ENCODE measurements at regions not wholly inside any gene's neighbourhood (a gene's known extent, or its start where the extent isn't known, plus 50 kb on each side); places are given as distances from the start of the nearest gene placed in this dataset.
"Not testable (repeated sequence)": the region's sequence is repeated elsewhere in the genome, so short reads cannot be mapped to it uniquely, and the experiment has no call there.

DNA sequence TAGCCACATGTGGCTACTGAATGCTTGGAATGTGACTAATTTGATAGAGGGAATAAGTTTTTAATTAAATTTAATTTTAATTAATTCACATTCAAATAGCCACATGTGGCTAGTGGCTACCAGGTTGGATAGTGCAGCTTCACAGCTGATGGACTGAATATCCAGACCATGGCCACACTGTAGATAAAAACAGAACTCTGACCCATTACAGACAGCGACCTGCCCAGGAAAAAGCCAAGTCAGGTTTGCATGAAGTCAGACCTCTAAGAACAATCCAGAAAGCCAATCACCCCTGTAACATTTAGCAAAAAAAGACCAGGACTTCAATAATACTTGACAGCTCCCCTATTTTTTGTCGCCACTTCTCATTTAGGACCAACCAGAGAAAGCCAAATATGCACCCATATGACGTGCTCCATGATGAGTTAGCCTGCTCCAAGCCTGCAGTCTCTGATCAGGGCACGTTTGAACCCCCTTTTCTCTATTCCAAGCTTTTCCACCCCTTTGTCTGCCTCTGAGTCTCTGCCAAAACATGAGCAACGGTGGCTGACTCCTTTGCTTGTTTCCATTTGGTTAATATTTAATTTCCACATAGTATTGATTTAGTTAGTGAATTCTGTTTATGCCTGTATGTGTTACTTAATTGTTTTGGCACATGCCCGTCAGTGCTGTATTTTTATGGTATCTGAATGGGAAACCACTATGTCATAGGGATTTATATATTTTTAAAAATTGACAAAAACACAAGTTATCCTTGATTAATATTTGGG lies 636.3 kb downstream of the UTRN start:
- TF ChIP-seq, protein P1, sequence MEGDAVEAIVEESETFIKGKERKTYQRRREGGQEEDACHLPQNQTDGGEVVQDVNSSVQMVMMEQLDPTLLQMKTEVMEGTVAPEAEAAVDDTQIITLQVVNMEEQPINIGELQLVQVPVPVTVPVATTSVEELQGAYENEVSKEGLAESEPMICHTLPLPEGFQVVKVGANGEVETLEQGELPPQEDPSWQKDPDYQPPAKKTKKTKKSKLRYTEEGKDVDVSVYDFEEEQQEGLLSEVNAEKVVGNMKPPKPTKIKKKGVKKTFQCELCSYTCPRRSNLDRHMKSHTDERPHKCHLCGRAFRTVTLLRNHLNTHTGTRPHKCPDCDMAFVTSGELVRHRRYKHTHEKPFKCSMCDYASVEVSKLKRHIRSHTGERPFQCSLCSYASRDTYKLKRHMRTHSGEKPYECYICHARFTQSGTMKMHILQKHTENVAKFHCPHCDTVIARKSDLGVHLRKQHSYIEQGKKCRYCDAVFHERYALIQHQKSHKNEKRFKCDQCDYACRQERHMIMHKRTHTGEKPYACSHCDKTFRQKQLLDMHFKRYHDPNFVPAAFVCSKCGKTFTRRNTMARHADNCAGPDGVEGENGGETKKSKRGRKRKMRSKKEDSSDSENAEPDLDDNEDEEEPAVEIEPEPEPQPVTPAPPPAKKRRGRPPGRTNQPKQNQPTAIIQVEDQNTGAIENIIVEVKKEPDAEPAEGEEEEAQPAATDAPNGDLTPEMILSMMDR (IDR thresholded peaks at IDR 0.05), result no peak
- H3K4me1 Mint-ChIP-seq (ENCODE audit: unreplicated experiment), result no peaks in the 10 kb centered on the region
- H3K36me3 Mint-ChIP-seq (ENCODE audit: unreplicated experiment), result no peaks in the 10 kb centered on the region
- peaks cover under 1% of the 10 kb centered on the region for H3K9me3 Mint-ChIP-seq (ENCODE audit: unreplicated experiment)
- H3K27me3 Mint-ChIP-seq (ENCODE audit: unreplicated experiment), result no peaks in the 10 kb centered on the region
- no peak overlapping the region for H3K27ac Mint-ChIP-seq (ENCODE audit: unreplicated experiment)
- H3K4me3 Mint-ChIP-seq (ENCODE audit: unreplicated experiment), result no peak overlapping the region
- no peak for DNase-seq (ENCODE audit: extremely low spot score, unreplicated experiment)

DNA sequence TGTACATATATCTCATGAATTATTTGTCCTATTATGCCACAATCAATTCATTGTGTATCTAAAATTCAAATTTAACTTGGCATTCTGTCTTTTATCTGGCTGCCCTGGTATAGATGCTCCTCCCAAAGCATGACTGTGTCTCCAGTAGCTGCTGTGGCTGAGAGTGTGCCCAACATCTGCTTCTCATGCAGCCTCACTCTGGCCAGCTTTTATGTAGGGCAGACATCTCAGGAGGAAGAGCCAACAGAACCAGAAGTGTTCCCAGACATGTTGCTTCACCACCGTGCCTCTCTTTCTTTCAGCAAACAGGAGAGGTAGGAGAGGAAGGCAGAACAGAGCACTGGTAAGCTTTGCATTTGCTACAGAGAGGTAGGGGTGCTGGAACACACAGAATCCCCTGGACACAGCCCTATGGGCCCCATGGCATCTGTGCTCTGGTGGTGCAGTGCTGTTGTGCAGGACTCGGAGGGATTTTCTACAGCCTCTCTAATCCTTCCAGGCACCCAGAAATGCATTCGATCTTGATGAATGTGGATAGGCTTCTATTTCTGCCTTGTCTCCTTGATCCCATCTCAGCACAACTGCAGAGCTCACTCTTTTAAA lies 637.1 kb downstream of the UTRN start:
- DNase-seq (ENCODE audit: extremely low spot score, unreplicated experiment), result no peak
- Mint-ChIP-seq H3K4me1 (ENCODE audit: unreplicated experiment) (no peaks in the 10 kb centered on the region), H3K27me3 (ENCODE audit: unreplicated experiment) (no peaks in the 10 kb centered on the region), H3K27ac (ENCODE audit: unreplicated experiment) (no peak overlapping the region), H3K9me3 (ENCODE audit: unreplicated experiment) (no peaks in the 10 kb centered on the region), H3K36me3 (ENCODE audit: unreplicated experiment) (no peaks in the 10 kb centered on the region), H3K4me3 (ENCODE audit: unreplicated experiment) (no peak overlapping the region)
- TF ChIP-seq, protein P1 (IDR thresholded peaks at IDR 0.05), result no peak

DNA sequence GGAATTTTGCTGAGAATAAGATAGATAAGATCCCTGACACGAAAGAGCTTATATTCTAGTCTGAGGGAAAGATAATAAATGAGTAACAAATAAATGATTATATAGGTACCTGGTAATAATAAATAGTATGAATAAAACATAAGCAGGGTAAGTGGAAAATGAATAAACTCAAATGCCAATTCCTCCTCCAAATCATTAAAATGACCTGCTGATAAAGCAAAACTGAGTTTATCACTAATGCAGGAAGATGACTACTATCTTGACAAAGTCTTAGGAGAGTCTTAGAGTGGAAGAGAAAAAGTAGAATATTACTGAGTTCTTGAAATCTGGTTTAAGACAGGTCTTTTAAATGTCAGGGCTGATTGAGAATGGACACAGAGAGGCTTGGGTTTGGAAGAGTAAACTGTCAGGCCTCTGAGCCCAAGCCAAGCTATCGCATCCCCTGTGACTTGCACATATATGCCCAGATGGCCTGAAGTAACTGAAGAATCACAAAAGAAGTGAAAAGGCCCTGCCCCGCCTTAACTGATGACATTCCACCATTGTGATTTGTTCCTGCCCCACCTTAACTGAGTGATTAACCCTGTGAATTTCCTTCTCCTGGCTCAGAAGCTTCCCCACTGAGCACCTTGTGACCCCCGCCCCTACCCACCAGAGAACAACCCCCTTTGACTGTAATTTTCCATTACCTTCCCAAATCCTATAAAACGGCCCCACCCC lies 637.8 kb downstream of the UTRN start:
- not testable (repeated sequence) for DNase-seq (ENCODE audit: extremely low spot score, unreplicated experiment); H3K9me3 Mint-ChIP-seq (ENCODE audit: unreplicated experiment); H3K36me3 Mint-ChIP-seq (ENCODE audit: unreplicated experiment); H3K27me3 Mint-ChIP-seq (ENCODE audit: unreplicated experiment); H3K4me1 Mint-ChIP-seq (ENCODE audit: unreplicated experiment); H3K4me3 Mint-ChIP-seq (ENCODE audit: unreplicated experiment); H3K27ac Mint-ChIP-seq (ENCODE audit: unreplicated experiment)

DNA sequence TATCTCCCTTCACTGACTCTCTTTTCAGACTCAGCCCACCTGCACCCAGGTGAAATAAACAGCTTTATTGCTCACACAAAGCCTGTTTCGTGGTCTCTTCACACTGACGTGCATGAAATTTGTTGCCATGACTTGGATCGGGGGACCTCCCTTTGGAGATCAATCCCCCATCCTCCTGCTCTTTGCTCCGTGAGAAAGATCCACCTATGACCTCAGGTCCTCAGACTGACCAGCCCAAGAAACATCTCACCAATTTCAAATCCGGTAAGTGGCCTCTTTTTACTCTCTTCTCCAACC lies 638.3 kb downstream of the UTRN start:
- H3K27me3 Mint-ChIP-seq (ENCODE audit: unreplicated experiment); H3K36me3 Mint-ChIP-seq (ENCODE audit: unreplicated experiment); H3K27ac Mint-ChIP-seq (ENCODE audit: unreplicated experiment); H3K9me3 Mint-ChIP-seq (ENCODE audit: unreplicated experiment); DNase-seq (ENCODE audit: extremely low spot score, unreplicated experiment); H3K4me1 Mint-ChIP-seq (ENCODE audit: unreplicated experiment); H3K4me3 Mint-ChIP-seq (ENCODE audit: unreplicated experiment): not testable (repeated sequence)

DNA sequence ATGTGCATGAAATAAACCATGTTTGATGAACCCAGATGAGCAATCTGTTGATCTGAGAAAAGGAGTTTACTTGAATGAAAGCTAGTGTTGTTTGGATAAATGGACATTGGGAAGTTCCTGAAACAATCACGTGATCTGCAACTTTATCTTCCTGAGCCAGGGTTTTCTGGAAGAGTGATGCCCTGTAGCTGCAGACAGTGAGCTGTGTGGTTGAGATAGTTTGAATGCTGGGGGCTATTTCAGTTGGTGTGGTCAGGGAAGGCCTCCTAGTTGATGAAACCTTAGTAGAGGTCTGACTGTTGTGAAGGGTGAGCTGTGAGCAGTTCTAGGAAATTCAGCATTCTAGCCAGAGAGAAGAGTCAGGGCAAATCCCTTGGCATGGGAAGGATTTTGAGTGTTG lies 643.7 kb downstream of the UTRN start:
- no peak overlapping the region for H3K27ac Mint-ChIP-seq (ENCODE audit: unreplicated experiment)
- peaks cover 4% of the 10 kb centered on the region for H3K9me3 Mint-ChIP-seq (ENCODE audit: unreplicated experiment)
- TF ChIP-seq, protein P1 (IDR thresholded peaks at IDR 0.05), result no peak
- no peak overlapping the region for H3K4me3 Mint-ChIP-seq (ENCODE audit: unreplicated experiment)
- H3K4me1 Mint-ChIP-seq (ENCODE audit: unreplicated experiment), result no peaks in the 10 kb centered on the region
- H3K27me3 Mint-ChIP-seq (ENCODE audit: unreplicated experiment), result no peaks in the 10 kb centered on the region
- H3K36me3 Mint-ChIP-seq (ENCODE audit: unreplicated experiment), result no peaks in the 10 kb centered on the region
- no peak for DNase-seq (ENCODE audit: extremely low spot score, unreplicated experiment)

DNA sequence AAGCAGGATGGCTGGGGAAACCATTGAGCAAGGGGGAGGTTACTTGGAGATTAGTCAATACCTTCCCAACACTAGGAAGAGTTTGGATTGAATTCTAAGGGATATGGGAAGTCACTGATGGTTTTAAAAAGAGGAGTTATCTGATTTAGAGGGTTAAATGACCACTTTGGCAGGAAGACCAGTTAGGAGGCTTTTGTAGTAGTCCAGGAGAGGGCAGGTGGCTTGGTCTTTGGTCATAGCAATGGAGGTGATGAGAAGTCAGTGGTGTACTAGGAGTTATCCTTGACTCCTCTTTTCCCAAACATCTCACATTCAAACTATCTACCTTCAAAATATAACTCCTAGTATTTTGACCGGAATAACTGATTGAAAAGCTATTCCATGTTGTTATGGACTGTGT lies 644.1 kb downstream of the UTRN start:
- DNase-seq (ENCODE audit: extremely low spot score, unreplicated experiment), result no peak
- no peak overlapping the region for H3K27ac Mint-ChIP-seq (ENCODE audit: unreplicated experiment)
- peaks cover under 1% of the 10 kb centered on the region for H3K36me3 Mint-ChIP-seq (ENCODE audit: unreplicated experiment)
- TF ChIP-seq, protein P1 (IDR thresholded peaks at IDR 0.05), result no peak
- peaks cover 8% of the 10 kb centered on the region for H3K9me3 Mint-ChIP-seq (ENCODE audit: unreplicated experiment)
- H3K27me3 Mint-ChIP-seq (ENCODE audit: unreplicated experiment), result no peaks in the 10 kb centered on the region
- no peaks in the 10 kb centered on the region for H3K4me1 Mint-ChIP-seq (ENCODE audit: unreplicated experiment)
- H3K4me3 Mint-ChIP-seq (ENCODE audit: unreplicated experiment), result no peak overlapping the region

Measured in osteocyte (in vitro differentiated cells).